ENCODE measurements at regions not wholly inside any gene's neighbourhood (a gene's known extent, or its start where the extent isn't known, plus 50 kb on each side); places are given as distances from the start of the nearest gene placed in this dataset.
"Not testable (repeated sequence)": the region's sequence is repeated elsewhere in the genome, so short reads cannot be mapped to it uniquely, and the experiment has no call there.

DNA sequence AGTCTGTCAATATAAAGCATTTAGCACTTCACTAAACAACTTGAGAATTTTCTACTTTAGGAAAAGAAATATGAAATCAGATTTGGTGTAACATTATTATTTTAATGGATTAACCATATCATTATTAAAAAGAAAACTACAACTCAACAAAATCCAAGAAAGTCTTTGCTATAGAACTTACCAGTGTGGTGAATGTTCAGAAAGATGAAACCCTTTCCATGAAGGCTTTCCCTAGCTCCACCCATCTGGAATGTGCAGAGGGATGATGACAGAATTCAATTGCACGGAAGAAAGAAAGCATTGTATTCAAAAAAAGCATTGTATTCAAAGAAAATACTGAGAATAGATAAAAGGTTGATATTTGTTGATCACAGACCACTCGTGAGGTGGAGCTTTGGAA lies 328.6 kb upstream of the NUDT12 start:
- no peak for DNase-seq (ENCODE audit: low spot score)

DNA sequence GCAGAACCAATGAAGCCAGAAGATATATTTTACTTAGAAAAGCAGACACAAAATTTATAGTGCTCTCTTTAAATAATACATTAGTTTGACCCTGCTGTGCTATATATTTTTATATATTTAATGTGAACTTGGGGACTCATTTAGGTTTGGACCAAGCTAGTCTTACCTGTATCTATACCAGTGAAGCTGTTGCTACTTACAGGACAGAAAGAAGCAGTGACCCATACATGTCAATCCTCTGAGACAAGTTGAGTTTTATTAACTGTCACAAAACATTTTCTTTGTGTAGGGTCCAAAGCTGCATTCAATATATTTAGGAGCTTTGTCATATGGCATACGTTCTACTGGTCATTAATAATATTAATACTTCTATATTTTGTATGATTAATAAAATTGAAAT lies 327.7 kb upstream of the NUDT12 start:
- no peak for DNase-seq (ENCODE audit: low spot score)

DNA sequence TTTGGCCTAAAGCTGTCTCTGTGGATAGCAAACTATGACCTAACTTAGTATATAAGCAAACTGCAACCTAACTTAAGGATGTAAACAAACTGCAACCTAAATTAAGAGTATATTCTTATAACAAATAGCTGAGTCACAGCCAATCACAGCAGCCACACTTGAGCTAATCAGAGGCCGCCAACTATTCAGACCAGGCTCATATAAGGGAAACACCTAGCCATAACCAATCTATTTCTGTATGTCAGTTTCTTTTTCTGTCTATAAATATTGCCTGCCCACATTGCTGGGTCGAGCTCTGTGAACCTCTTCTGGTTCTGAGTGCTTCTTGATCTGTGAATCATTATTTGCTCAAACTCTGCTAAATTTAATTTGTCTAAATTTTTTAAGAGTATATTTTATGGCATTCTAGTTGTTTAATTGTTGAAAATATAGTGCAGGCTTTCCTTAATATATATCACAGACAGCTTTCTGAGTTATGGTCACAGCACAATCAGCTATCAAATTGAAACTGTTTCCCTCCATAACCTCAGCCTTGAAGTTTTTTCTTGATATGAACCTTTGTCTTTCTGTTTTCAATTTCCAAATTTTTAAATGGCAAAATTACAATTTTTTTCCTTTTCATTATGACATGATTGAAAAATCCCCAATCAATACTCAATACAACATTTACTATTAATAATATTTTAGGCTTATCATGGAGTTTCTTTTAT lies 327.1 kb upstream of the NUDT12 start:
- no peak for DNase-seq (ENCODE audit: low spot score)

DNA sequence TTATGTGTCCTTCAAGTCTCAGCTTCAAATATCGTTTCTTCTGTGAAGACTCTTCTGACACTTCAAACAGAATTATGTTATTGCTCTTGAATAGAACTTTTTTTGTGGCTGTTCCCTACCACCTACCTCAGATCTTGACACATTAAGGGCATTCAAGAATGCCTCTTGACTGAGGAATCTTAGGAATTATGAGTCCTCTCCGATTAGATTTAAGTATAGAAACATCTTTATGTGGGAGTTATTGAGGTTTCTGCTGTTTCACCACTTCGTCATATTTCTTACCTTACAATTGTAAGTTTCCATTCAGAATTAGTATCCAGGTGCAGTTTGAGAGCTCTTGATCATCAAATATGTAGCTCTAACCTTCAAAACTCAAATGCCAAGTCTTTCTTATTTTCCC lies 324.2 kb upstream of the NUDT12 start:
- DNase-seq (ENCODE audit: low spot score) = no peak

DNA sequence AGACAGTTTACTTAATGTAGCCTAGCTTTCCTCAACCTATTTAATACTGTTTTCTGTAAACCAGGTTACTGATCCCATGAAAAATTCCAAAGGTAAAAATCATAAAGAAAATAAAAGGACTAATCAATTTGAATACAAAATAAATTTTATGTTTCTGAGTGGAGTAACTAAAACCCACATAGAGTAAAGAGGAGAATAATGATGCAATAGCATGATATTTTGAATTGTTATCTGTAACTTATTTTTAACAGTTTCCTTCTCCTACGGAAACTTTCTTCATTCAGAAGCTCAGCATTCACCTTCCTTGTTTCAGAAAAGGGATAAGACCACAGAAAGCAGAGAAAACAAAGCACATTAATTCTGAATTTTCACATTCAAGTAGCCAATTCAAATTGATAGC lies 320.6 kb upstream of the NUDT12 start:
- DNase-seq (ENCODE audit: low spot score) = no peak

DNA sequence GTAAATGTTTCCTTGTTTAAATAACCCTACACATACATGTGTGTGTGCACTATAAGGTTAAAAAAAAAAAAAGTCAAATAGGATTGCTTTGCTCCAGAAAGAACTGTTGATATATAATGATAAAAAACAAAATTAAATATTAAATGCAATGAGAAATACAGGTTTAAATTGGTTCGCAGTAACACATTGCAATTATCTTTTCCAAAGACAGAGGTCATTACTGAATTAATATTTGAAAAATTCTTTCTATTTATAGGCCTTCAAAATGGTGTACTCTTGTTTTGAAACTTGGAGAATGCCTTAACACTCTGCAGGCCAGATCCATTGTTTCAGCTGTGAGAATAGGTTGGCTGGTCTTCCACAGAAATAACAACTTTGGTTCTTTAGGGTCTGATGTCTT lies 319.0 kb upstream of the NUDT12 start:
- no peak for DNase-seq (ENCODE audit: low spot score)

DNA sequence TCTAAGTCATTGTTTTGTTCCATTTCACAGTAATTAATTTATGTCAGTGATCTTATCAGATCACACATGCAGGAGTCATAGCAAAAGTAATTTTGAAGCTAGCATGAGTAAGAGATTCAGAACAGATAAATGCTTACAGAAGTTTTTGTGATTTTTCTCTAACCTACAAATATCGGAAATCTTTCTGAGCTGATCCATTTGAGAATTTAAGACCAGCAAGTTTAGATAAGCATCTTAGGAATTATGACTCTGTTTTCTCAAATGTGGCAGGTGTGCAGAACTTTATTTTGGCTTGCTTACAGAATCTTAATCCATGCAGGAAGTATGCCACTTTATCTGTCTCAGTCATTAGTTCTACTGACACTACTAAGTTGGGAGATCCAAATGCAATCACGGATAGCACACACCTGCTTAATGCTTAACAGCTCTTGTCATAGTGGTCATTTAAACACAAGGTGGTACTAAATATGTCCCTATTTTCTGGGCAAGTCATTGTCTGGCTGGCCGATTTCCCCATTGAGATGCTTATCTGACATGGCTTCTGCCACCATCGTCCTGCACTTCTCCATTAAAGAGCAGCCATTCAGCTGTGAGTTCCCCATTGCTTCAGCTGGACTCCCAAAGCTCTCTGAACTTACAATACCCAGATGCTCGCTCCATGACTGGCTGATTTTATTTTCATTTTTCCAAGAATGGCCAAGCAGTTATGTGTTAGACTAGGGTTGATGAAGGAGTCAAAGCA lies 305.4 kb upstream of the NUDT12 start:
- DNase-seq (ENCODE audit: low spot score) = peak; percentile 9

DNA sequence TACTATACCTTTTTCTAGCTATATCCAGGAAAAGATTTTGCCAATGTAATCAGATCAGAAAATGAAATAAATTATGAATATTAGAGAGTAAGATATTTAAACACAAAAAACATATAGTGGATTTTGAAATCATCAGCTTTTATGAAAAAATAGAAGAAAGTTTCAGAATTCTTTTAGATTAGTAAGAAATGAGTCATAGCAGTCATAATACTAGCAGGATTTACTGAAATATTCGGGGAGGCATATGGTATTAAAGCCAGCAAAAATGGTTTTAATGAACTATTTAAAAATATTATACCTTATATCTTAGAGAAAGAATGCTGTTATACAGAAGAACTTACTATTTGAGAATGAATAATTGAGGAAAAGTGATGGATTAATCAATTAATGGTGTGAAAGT lies 303.6 kb upstream of the NUDT12 start:
- DNase-seq (ENCODE audit: low spot score) = peak; percentile 66

DNA sequence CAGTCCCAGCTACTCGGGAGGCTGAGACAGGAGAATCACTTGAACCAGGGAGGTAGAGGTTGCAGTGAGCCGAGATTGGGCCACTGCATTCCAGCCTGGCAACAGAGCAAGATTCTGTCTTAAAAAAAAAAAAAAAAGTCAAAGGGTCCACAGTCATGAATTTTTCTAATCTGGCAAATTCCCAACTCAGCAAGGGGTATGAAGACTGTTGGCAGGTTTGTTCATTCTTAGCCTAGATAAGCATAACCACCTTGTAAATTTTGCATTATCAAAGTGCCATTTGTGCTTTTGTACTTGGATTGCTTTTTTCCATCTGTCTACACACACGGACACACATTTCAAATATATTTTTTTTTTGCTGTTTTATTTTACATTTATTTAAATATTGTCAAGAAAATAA lies 299.8 kb upstream of the NUDT12 start:
- DNase-seq (ENCODE audit: low spot score) = no peak

DNA sequence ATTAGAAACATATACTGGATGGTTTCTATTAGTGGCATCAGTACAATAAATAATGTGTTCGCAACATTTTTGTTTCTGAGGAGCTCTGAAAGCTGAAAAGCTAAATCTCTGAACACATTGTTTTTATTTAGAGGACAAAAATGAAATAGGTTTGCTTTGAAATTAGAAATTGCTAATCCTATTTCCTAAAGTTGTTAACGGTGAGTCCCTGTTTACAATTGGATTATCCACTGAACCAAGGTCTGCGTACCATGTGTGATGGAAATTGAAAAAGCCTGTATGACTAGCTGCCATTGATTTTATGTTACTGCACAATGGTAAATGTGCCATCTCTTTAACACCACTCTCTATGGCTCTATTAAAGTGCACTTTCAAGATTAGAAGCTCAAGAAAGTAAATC lies 297.7 kb upstream of the NUDT12 start:
- no peak for DNase-seq (ENCODE audit: low spot score)

DNA sequence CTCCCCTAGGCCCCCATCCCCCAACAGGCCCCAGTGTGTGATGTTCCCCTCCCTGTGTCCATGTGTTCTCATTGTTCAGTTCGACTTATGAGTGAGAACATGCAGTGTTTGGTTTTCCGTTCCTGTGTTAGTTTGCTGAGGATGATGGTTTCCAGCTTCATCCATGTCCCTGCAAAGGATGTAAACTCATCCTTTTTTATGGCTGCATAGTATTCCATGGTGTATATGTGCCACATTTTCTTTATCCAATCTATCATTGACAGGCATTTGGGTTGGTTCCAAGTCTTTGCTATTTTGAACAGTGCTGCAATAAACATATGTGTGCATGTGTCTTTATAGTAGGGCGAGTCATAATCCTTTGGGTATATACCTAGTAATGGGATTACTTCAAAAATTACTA lies 295.8 kb upstream of the NUDT12 start:
- DNase-seq (ENCODE audit: low spot score) = not testable (repeated sequence)

DNA sequence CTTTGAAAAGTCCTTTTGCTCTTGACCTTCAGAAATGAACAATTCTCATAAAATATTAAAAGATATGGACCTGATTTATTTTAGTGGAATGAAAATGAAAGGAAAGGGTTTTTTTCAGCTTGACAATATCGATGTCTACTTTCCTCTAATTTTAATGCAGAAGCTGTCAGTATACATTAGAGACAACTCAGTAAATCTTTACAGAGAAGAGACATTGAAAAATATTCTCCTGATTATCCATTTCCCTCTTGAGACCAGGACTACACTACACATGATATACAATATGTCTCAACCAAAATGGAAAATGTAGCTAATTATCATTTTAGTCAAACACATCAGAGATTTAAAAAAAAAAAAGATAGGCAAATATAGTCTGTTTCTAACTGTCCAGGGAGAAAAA lies 288.5 kb upstream of the NUDT12 start:
- DNase-seq (ENCODE audit: low spot score) = no peak

DNA sequence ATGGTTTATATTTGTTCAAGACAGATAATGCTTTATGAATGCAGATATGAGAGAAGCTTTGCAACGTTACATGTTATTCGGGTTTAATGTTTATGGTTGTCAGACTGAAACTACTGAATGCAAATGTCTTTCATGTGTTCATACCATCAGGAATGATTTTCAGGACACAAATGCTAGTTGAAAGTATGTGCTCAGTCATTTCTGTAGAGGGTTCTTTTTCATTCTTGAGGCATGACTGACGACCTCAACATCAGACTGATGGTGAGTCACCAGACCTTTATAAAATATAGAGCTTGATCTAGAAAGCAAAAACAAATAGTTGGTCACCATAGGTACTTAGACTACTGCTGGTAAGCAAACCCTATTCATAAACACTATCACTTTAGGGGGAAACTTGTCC lies 287.3 kb upstream of the NUDT12 start:
- peak; percentile 17 for DNase-seq (ENCODE audit: low spot score)

DNA sequence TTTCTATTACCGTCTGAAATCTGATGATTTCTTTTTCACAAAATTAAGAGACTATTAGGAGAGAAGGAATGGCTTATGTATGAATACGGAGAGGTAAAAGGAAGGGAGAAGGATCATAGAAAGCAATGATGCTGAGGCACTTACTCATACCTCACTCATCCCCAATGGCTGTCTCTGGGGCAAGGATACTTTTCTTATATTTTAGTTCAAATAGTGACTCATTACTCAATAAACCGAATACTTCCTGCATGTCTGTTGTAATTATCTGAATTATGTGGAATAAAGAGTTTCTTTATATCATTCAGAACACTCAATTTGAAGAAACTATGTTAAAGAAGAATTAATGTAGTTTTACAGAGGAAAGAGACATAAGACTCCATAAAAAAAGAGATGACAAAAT lies 284.5 kb upstream of the NUDT12 start:
- DNase-seq (ENCODE audit: low spot score) = no peak

DNA sequence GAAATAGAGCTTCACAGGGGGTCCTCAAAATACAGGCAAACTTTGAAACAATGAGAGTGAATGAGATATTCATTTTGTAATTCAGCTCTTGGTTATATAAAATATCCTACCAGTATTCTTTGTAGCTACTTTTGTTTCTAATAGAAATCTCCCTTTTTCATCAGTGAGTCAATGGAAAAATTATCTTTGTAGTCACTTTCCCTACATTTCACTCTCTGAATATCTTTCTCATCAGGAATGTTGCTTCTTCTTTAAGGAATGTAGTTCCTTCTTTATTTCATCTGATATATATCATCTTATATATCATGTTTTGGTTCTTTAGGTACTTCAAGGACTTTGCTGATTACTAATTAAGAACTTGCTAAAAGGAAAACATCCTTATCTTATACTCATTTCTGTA lies 280.3 kb upstream of the NUDT12 start:
- DNase-seq (ENCODE audit: low spot score) = no peak

DNA sequence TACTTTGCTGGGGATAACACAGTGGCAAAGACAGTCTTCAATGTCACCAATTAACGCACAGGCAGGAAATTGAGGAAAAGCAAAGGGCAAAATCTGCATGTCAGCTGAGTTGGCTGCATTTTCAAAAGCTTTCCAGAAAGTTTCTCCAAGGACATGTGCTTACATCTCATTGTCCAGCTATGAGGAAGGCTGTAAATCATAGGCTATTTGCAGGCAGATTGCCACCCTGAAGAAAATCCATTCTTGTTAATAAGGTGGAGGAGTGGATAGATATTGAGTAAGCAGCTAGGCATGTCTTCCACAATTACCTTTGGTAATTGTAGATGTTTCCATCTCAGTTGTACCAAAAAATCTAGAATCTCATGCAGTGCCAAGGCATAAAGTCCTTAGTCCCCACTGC lies 278.0 kb upstream of the NUDT12 start:
- no peak for DNase-seq (ENCODE audit: low spot score)

DNA sequence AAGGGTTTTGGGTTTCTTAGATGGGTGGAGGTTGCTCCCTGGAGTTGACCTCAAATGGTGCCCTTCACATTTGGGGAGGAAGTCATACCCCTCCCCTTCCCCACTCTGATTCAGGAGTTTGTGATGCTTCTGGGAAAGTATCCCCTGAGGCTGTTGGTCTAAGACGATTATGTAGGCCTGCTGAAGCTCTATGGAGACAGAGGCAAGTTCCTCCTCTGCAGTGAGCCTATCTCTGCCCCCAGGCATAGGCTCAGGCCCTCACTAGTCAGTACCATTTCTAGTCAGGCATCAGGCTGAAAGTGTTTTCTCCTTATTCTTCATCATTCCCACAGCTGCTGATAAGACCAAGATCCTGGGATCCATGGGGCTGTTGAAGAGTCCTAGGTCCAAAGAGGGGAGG lies 271.6 kb upstream of the NUDT12 start:
- DNase-seq (ENCODE audit: low spot score) = no peak

DNA sequence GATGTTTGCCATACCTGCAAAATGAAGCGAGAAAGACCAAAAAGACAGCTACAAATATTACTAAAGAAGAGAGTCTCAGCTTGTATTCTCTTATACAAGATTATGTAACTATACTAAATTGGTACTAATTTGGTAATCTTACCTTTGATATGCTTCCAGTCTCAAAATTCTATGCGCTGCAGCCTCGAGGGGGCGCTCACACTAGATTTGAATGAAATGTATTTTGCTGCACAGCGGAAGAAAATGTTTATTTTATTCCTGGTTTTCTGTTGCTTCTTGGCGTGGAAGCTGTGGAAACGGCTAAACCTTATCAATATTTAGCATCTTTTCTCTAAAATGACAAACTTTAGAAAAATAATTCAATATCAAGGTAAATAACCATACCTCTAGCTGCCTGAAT lies 267.0 kb upstream of the NUDT12 start:
- DNase-seq (ENCODE audit: low spot score) = no peak

DNA sequence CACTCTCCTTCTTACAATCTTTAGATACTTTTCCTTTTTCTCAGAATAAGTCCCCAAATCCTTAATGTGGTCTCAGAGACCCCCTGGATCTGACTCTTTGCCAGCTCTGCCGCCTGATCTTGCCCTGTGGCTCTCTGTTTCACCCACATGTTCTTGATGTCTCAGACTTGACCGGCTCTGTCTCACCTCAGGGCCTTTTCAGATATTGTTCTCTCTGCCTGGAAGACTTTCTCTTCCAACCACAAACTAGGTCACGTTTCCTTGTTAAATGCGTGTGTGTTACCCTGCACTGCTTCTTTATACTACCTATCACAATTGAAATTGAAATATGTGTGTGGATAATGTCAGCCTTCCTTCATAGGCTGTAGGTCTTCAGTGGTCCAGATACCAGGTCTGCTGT lies 265.4 kb upstream of the NUDT12 start:
- no peak for DNase-seq (ENCODE audit: low spot score)

DNA sequence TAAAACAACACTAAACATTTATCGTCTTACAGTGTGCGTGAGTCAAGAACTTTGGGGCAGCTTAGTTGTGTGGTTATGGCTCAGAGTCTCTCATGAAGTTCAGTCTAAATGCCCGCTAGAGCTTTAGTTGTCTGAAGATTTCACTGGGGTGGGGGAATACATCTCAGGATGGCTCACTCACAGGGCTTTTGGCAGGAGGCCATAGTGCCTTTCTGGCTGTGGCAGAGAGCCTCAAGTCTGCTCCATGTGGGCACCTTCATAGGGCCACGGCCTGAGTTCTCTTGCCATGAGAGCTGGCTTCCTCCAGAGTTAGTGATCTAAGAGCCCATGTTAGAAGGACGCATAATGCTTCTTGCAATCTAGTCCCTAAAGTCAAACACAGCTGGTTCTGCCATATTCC lies 258.8 kb upstream of the NUDT12 start:
- no peak for DNase-seq (ENCODE audit: low spot score)

DNA sequence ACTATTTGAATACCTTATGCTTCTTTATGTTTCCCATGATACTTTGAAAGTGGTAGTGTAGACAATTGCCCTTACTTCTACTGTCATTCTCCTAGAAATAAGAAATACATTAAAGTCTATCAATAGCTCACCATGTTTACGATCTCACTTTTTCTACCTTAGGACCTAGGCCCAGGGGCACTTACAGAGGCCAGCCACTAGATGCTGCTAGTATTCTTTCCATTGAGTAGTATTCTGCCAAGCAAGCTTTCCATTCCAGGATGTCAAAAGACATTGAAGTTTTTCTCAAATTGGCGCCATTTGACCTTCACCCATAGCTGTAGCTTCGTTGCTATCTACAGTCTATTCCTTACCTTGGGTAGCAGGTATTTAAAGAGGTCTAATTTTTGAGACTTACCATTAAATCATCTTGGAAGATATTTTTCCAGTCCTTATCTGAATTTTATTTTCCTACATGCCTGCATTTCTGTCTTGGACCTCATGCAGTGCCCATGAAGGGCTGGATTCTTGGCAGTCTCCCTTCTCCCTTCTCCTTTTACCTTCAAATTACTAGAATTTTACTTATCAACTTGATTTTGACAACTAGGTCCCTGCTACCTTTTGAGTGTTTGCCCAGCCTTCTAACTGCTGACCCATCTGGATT lies 246.0 kb upstream of the NUDT12 start:
- peak; percentile 63 for DNase-seq (ENCODE audit: low spot score)

DNA sequence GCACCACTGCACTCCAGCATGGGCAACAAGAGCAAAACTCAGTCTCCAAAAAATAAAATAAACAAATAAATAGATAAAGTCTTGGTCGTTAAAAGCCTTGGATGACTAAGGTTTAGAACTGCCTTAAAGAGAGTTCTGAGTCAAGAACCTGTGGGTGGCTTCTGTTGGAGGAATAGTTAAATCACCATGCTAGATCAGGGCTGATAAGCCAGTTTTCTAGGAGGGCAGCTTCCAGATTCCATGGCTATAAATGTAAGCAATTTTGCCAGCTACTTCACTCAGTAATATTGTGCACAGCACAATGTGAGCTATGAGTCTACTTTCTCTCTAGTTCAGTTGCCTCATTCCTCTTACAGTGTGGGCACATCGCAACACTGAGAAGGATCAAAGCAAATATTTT lies 242.1 kb upstream of the NUDT12 start:
- DNase-seq (ENCODE audit: low spot score) = no peak

DNA sequence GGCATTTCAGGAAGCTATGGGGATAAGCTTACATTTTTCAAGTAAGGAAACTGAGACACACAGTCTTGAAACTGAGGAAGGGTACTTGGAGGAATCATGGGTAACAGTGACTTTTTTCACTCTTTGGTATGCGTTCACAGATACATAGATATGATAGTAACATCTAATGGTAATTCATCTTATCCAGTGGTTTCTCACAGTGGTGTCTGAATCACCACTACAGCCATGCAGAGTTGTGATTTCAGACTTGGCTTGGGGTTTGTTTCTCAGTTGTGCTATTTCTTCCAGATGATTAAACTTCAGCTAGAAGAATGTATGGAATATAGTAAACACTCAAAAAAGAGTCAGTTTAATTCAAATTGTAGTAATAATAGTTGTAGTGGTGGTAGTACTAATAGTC lies 239.1 kb upstream of the NUDT12 start:
- no peak for DNase-seq (ENCODE audit: low spot score)

Measured in umbilical cord (tissue), 1 donor.